Prostate gland (tissue), 2 donors: ENCODE measurements at regions not wholly inside any gene's neighbourhood (a gene's known extent, or its start where the extent isn't known, plus 50 kb on each side); places are given as distances from the start of the nearest gene placed in this dataset.

Experiments used
- DNase-seq: peaks from one replicate; pipeline ENCODE4 v3.0.0-alpha.2; 2019; ENCODE audit warnings: low spot score
- H3K27ac ChIP-seq, 2 donors: fragments of 200-600 bp; sonication (generic); 2 replicates each; pipeline ENCODE4 v1.5.1; 2017 to 2019
- H3K27me3 ChIP-seq: fragments of 200-600 bp; sonication (generic); replicated peaks from 2 replicates; pipeline ENCODE4 v1.5.1; 2019; ENCODE audit not compliant: insufficient read depth
- H3K36me3 ChIP-seq, 2 donors: fragments of 200-600 bp; sonication (generic); 1 replicate in 1 of 2; 2 replicates in 1 of 2; pipeline versions ENCODE4 v1.5.1 to v1.8.1; 2017 to 2019
- H3K4me1 ChIP-seq: fragments of 200-600 bp; sonication (generic); replicated peaks from 2 replicates; pipeline ENCODE4 v1.5.1; 2019
- H3K4me3 ChIP-seq, 2 donors: fragments of 200-600 bp; sonication (generic); 2 replicates each; pipeline ENCODE4 v1.5.1; 2017 to 2019
- H3K9me3 ChIP-seq: fragments of 200-600 bp; sonication (generic); 2 replicates; pipeline ENCODE4 v1.5.1; 2017
- POLR2A ChIP-seq: fragments of 450-650 bp; IDR thresholded peaks from one replicate; pipeline ENCODE4 v1.6.1; 2016; ENCODE audit warnings: antibody characterized with exemption, mild to moderate bottlenecking
- POLR2AphosphoS5 ChIP-seq: sonication (generic); formaldehyde crosslinking; IDR thresholded peaks from one replicate; pipeline ENCODE4 v1.6.1; 2017; ENCODE audit warnings: antibody characterized with exemption
- WGBS: methylation state at CpG from one replicate; pipeline ENCODE4 v1.1.5; 2018; 5-methylcytosine and 5-hydroxymethylcytosine counted together
- intact Hi-C: fragments of 100-400 bp; cut with DNase I; formaldehyde crosslinking; loops from one replicate; pipeline ENCODE4 v1.14.2; 2022
- TF ChIP-seq, protein P1 (sequence below), 4 experiments: fragments of 200-600 bp in 2 of 4; fragments of 450-650 bp in 2 of 4; sonication (generic) in 2 of 4; IDR thresholded peaks; 1 replicate in 3 of 4; 2 replicates in 1 of 4; pipeline ENCODE4 v1.5.1; 2016 to 2019; ENCODE audit warnings: antibody characterized with exemption in 4 of 4, mild to moderate bottlenecking in 2 of 4, moderate library complexity in 2 of 4

DNA sequence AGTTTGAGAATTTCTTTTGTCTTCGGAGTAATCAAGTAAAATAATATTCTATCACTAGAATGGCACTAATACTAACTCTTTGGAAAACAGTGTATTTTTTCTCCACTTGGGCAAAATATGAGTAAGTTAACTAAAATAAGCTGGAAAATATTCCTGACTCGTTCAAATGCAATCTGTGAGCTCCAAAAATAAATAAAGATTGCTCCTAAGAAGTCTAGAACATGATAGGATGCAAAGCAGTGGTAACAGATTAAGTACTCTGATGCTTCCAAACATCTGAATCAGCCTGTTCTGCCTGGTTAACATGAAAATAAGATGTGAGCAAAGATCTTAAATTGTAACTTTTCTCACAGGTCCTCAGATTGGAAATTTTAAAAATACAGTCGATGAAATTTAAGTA, 285.1 kb upstream of the ID4 start:
- intact Hi-C loops: no loop called here
- Histone ChIP-seq H3K9me3 (no peaks in the 10 kb centered on the region), H3K4me3 (no peak overlapping the region), H3K4me1 (no peaks in the 10 kb centered on the region), H3K36me3 (no peaks in the 10 kb centered on the region), H3K27ac (no peak overlapping the region), H3K27me3 (no peaks in the 10 kb centered on the region)
- no peak for DNase-seq
- 87% methylated on average over 3 of the region's 3 CpGs for WGBS
- TF ChIP-seq, protein P1, sequence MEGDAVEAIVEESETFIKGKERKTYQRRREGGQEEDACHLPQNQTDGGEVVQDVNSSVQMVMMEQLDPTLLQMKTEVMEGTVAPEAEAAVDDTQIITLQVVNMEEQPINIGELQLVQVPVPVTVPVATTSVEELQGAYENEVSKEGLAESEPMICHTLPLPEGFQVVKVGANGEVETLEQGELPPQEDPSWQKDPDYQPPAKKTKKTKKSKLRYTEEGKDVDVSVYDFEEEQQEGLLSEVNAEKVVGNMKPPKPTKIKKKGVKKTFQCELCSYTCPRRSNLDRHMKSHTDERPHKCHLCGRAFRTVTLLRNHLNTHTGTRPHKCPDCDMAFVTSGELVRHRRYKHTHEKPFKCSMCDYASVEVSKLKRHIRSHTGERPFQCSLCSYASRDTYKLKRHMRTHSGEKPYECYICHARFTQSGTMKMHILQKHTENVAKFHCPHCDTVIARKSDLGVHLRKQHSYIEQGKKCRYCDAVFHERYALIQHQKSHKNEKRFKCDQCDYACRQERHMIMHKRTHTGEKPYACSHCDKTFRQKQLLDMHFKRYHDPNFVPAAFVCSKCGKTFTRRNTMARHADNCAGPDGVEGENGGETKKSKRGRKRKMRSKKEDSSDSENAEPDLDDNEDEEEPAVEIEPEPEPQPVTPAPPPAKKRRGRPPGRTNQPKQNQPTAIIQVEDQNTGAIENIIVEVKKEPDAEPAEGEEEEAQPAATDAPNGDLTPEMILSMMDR (IDR thresholded peaks at IDR 0.05): no peak
- TF ChIP-seq POLR2A (no peak), POLR2AphosphoS5 (no peak)

DNA sequence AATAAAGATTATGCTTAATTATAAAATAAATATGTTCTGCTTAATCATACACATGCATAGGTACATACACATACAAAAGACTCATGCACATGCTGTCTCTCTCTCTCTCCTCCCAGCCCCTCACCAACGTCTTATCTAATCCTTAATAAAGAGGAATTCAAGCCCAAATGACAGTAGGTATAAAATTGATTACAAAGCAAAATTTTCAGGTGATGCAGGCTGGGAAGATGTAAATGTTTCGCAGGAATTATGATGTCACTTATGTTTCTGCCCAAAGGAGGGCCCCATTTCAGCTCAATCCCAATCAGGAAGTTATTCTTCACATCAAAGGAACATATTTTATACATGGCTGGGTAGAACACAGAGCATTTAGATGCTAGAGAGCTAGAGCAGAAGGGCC, 284.6 kb upstream of the ID4 start:
- H3K36me3 ChIP-seq: no peaks in the 10 kb centered on the region
- TF ChIP-seq, protein P1 (IDR thresholded peaks at IDR 0.05): no peak
- no peak for TF ChIP-seq POLR2A
- intact Hi-C loops: no loop called here
- no peaks in the 10 kb centered on the region for H3K9me3 ChIP-seq
- H3K27ac ChIP-seq: no peak overlapping the region
- DNase-seq: no peak
- 77% methylated on average over 2 of the region's 2 CpGs for WGBS
- no peaks in the 10 kb centered on the region for H3K27me3 ChIP-seq
- no peak overlapping the region for H3K4me3 ChIP-seq
- no peaks in the 10 kb centered on the region for H3K4me1 ChIP-seq

DNA sequence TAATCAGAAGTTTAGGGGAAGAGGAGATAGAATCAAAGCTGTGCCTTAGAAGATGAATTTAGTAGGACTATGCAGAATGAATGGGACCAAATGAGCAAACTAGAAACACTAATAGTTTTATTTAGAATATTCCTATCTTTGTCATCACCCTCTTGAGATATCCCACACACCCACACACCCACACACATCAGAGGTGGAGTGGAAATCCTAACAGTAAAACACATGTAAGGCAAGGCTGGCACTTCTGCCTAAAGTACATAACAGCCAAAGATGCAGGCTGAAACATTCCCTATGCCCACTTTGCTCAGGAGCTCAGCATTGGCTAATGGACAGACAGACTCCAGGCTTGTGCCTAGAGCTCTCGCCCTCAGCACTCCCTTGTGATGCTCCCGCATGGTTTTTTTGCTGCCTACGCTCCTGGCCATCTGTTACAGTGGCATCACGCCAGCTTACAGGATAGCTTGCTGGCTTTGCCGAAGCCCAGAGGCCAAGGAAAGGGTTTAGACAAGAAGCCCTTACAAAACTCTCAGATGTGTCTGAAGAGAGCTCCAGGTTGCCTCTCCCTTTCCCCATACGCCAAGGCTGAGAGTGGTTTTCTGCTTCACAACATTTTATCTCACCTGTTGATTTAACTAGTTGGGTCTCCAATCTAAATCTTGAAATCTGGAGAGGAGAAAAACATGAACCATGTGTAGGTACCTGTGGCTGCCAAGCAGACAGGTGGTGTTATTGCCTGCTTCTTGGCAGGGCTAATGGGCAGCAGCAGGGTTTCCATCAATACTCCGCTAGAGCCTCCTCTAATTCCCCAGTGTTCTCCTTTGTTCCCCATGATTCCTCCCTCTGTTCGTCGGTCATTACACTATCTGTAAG, 282.6 kb upstream of the ID4 start:
- intact Hi-C loops: no loop called here
- Histone ChIP-seq H3K27ac (no peak overlapping the region), H3K27me3 (no peaks in the 10 kb centered on the region), H3K36me3 (no peaks in the 10 kb centered on the region), H3K9me3 (no peaks in the 10 kb centered on the region), H3K4me3 (no peak overlapping the region), H3K4me1 (no peaks in the 10 kb centered on the region)
- no peak for DNase-seq
- TF ChIP-seq, protein P1 (IDR thresholded peaks at IDR 0.05): no peak
- TF ChIP-seq POLR2AphosphoS5: no peak
- no peak for TF ChIP-seq POLR2A
- 55% methylated on average over 9 of the region's 9 CpGs for WGBS

- WGBS: 90% methylated on average over 3 of the region's 3 CpGs
- intact Hi-C loops: no loop called here
- Histone ChIP-seq H3K4me3 (no peak overlapping the region), H3K4me1 (no peaks in the 10 kb centered on the region), H3K27ac (no peak overlapping the region), H3K9me3 (no peaks in the 10 kb centered on the region), H3K36me3 (no peaks in the 10 kb centered on the region), H3K27me3 (no peaks in the 10 kb centered on the region)
- TF ChIP-seq, protein P1 (IDR thresholded peaks at IDR 0.05): no peak
- TF ChIP-seq POLR2AphosphoS5 (no peak), POLR2A (no peak)
- no peak for DNase-seq
These were observed 280.0 kb upstream of the ID4 start for GRCh38 chr6:19557191-19557590.

GRCh38 chr6:19558201-19558600, 279.0 kb upstream of the ID4 start:
- intact Hi-C loops: no loop called here

More at GRCh38 chr6:19558201-19558600, 279.0 kb upstream of the ID4 start:
- Histone ChIP-seq H3K4me1 (no peaks in the 10 kb centered on the region), H3K36me3 (no peaks in the 10 kb centered on the region), H3K27ac (no peak overlapping the region), H3K27me3 (no peaks in the 10 kb centered on the region), H3K4me3 (no peak overlapping the region), H3K9me3 (no peaks in the 10 kb centered on the region)
- TF ChIP-seq, protein P1 (IDR thresholded peaks at IDR 0.05): no peak
- TF ChIP-seq POLR2A (no peak), POLR2AphosphoS5 (no peak)
- DNase-seq: no peak
- 83% methylated on average over 2 of the region's 2 CpGs for WGBS
